Keratinocyte (primary cell): ENCODE measurements at regions not wholly inside any gene's neighbourhood (a gene's known extent, or its start where the extent isn't known, plus 50 kb on each side); places are given as distances from the start of the nearest gene placed in this dataset.

ENCODE experiments used
- CTCF ChIP-seq, 3 experiments: IDR thresholded peaks in 1 of 3; conservative IDR thresholded peaks in 1 of 3; optimal IDR thresholded peaks in 1 of 3; 2 replicates in 2 of 3; 3 replicates in 1 of 3; pipeline versions ENCODE3 to v1.5.1; 2011; ENCODE audit warnings: low read length in 3 of 3, mild to moderate bottlenecking in 3 of 3, moderate library complexity in 2 of 3, control low read depth in 1 of 3, inconsistent platforms in 1 of 3; ENCODE audit not compliant: insufficient read depth in 2 of 3; ENCODE audit errors: extremely low read depth in 1 of 3
- EZH2 ChIP-seq: IDR thresholded peaks from one replicate; pipeline ENCODE4 v1.6.1; 2012; ENCODE audit warnings: inconsistent platforms, mild to moderate bottlenecking, low read length, moderate library complexity

DNA sequence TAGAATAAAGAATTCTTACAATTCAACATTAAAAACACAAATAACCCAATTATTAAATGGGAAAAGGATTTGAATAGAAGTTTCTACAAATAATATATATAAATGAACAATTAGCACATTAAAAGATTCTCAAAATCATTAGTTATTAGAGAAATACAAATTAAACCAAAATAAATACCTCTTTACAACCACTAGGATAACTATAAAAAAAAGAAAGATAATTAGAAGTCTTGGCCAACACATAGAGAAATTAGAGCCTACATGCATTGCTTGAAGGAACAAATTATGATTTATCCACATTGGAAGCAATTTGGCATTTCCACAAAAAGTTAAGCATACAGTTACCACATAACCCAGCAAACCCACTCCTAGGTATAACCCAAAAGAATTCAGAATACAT is 502.3 kb upstream of the UBE2E2 start:
- no peak for TF ChIP-seq CTCF (optimal IDR thresholded peaks at IDR 0.05 in 1 of 3, IDR thresholded peaks at IDR 0.05 in 1 of 3, conservative IDR thresholded peaks at IDR 0.05 in 1 of 3; ENCODE audit: extremely low read depth in 1 of 3, insufficient read depth in 2 of 3, low read length in 3 of 3)
- no peak for TF ChIP-seq EZH2
